Transverse colon (tissue), 3 donors: ENCODE measurements at regions not wholly inside any gene's neighbourhood (a gene's known extent, or its start where the extent isn't known, plus 50 kb on each side); places are given as distances from the start of the nearest gene placed in this dataset.

Experiments used
- EP300 ChIP-seq: sonication (generic); formaldehyde crosslinking; IDR thresholded peaks from one replicate; pipeline ENCODE4 v1.6.1; 2017; ENCODE audit warnings: antibody characterized with exemption, low read depth
- TF ChIP-seq, protein P1 (sequence below), 5 experiments: fragments of 200-600 bp in 3 of 5; fragments of 450-650 bp in 2 of 5; sonication (generic) in 3 of 5; IDR thresholded peaks; 1 replicate in 2 of 5; 2 replicates in 3 of 5; pipeline ENCODE4 v1.5.1; 2016 to 2017; ENCODE audit warnings: antibody characterized with exemption in 5 of 5, inconsistent platforms in 3 of 5, mild to moderate bottlenecking in 2 of 5, moderate library complexity in 1 of 5

- TF ChIP-seq, protein P1, sequence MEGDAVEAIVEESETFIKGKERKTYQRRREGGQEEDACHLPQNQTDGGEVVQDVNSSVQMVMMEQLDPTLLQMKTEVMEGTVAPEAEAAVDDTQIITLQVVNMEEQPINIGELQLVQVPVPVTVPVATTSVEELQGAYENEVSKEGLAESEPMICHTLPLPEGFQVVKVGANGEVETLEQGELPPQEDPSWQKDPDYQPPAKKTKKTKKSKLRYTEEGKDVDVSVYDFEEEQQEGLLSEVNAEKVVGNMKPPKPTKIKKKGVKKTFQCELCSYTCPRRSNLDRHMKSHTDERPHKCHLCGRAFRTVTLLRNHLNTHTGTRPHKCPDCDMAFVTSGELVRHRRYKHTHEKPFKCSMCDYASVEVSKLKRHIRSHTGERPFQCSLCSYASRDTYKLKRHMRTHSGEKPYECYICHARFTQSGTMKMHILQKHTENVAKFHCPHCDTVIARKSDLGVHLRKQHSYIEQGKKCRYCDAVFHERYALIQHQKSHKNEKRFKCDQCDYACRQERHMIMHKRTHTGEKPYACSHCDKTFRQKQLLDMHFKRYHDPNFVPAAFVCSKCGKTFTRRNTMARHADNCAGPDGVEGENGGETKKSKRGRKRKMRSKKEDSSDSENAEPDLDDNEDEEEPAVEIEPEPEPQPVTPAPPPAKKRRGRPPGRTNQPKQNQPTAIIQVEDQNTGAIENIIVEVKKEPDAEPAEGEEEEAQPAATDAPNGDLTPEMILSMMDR (IDR thresholded peaks at IDR 0.05): no peak
- no peak for TF ChIP-seq EP300
These were observed 800.9 kb upstream of the CHORDC1 start for GRCh38 chr11:91023731-91024130.
